Karpas-422 (cell line): ENCODE measurements at regions not wholly inside any gene's neighbourhood (a gene's known extent, or its start where the extent isn't known, plus 50 kb on each side); places are given as distances from the start of the nearest gene placed in this dataset.
"Not testable (repeated sequence)": the region's sequence is repeated elsewhere in the genome, so short reads cannot be mapped to it uniquely, and the experiment has no call there.

Experiments used
- DNase-seq: peaks from one replicate; pipeline ENCODE4 v3.0.0-alpha.2; 2015
- H2AFZ ChIP-seq: fragments of 200-600 bp; sonication (generic); 2 replicates; pipeline ENCODE4 v1.6.1; 2014; ENCODE audit warnings: antibody characterized with exemption, low read length, mixed read lengths
- H3K27ac ChIP-seq: fragments of 200-600 bp; sonication (generic); 2 replicates; pipeline ENCODE4 v1.5.1; 2014; ENCODE audit warnings: mild to moderate bottlenecking, low read length, moderate library complexity
- H3K27me3 ChIP-seq: fragments of 200-600 bp; sonication (generic); 2 replicates; pipeline ENCODE4 v1.6.1; 2014; ENCODE audit warnings: low read length, mixed read lengths
- H3K36me3 ChIP-seq: fragments of 200-600 bp; sonication (generic); 2 replicates; pipeline ENCODE4 v1.6.1; 2014; ENCODE audit warnings: low read length, mixed read lengths; ENCODE audit not compliant: insufficient read depth
- H3K4me1 ChIP-seq: fragments of 200-600 bp; sonication (generic); 2 replicates; pipeline ENCODE4 v1.6.1; 2014; ENCODE audit warnings: mild to moderate bottlenecking, low read length, mixed read lengths
- H3K4me2 ChIP-seq: fragments of 200-600 bp; sonication (generic); 2 replicates; pipeline ENCODE4 v1.6.1; 2014; ENCODE audit warnings: low read length, low read depth, mild to moderate bottlenecking; ENCODE audit not compliant: poor library complexity, severe bottlenecking
- H3K4me3 ChIP-seq: fragments of 200-600 bp; sonication (generic); 2 replicates; pipeline ENCODE4 v1.5.1; 2014; ENCODE audit warnings: mild to moderate bottlenecking, antibody characterized with exemption, low read length, mixed read lengths
- H3K79me2 ChIP-seq: fragments of 200-600 bp; sonication (generic); 2 replicates; pipeline ENCODE4 v1.6.1; 2014; ENCODE audit warnings: mild to moderate bottlenecking, low read length, mixed read lengths
- H3K9ac ChIP-seq: fragments of 200-600 bp; sonication (generic); 2 replicates; pipeline ENCODE4 v1.6.0; 2014; ENCODE audit warnings: low read length
- H3K9me2 ChIP-seq: fragments of 200-600 bp; sonication (generic), shearing (Covaris generic); replicated peaks from 2 replicates; pipeline ENCODE4 v1.6.0; 2014; ENCODE audit warnings: mild to moderate bottlenecking, low read length, moderate library complexity; ENCODE audit not compliant: insufficient read depth
- H3K9me3 ChIP-seq: fragments of 300-700, 200-600 bp; sonication (generic); 2 replicates; pipeline ENCODE4 v1.6.1; 2014; ENCODE audit warnings: low read length, mixed read lengths
- H4K20me1 ChIP-seq: fragments of 200-600 bp; sonication (generic); 2 replicates; pipeline ENCODE4 v1.6.1; 2014; ENCODE audit warnings: mild to moderate bottlenecking, antibody characterized with exemption, low read length, low read depth; ENCODE audit not compliant: insufficient read depth

DNA sequence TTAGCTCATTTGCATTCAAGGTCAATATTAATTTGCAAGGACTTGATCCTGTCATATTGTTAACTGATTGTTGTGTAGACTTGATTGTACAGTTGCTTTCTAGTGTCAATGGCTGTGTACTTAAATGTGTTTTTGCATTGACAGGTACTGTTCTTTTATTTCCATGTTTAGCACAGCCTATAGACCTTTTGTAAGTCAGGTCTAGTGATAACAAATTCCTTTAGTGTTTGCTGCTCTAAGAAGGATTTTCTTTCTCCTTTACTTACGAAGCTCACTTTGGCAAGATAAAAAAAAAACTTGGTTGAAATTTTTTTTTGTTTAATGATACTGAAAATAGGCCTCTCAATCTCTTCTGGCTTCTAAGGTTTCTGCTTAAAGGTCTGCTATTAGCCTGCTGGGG lies 942.3 kb downstream of the QKI start:
- Histone ChIP-seq H3K27me3 (no peaks in the 10 kb centered on the region), H2AFZ (no peak overlapping the region), H3K4me2 (no peak overlapping the region), H3K27ac (no peak overlapping the region), H3K4me1 (no peaks in the 10 kb centered on the region), H3K36me3 (no peaks in the 10 kb centered on the region), H3K79me2 (no peaks in the 10 kb centered on the region), H3K9me3 (peaks cover 54% of the 10 kb centered on the region), H3K9me2 (no peaks in the 10 kb centered on the region), H3K9ac (no peak overlapping the region), H4K20me1 (no peaks in the 10 kb centered on the region), H3K4me3 (no peak overlapping the region)
- DNase-seq: no peak

- no peak overlapping the region for H3K9ac ChIP-seq
- H3K4me3 ChIP-seq: no peak overlapping the region
- no peak overlapping the region for H2AFZ ChIP-seq
These were observed 932.9 kb downstream of the QKI start for GRCh38 chr6:164347455-164347854.

DNA sequence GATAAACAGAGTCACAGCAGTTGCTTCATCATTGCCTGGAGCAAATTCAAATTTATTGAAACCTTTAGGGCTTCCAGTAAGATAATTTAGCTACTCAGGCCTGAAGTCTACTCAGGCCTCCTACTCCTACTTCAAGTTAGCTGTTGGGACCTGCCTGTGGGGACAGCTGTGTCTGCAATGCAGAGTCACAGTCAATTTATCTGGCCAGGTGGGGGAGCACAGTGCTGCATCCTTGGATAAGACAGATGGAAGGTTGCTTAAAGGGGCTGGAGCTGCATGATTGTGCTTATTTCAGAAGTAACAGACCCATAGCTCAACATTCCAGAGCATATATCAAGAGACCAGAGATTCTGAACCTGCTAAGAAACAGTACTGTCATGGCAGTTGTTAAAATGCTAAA lies 932.1 kb downstream of the QKI start:
- Histone ChIP-seq H3K79me2 (no peaks in the 10 kb centered on the region), H3K9me2 (no peaks in the 10 kb centered on the region), H3K9ac (no peak overlapping the region), H3K36me3 (no peaks in the 10 kb centered on the region), H3K27ac (no peak overlapping the region), H3K9me3 (peaks cover 8% of the 10 kb centered on the region), H3K4me3 (no peak overlapping the region), H4K20me1 (no peaks in the 10 kb centered on the region), H2AFZ (no peak overlapping the region), H3K4me1 (no peaks in the 10 kb centered on the region), H3K4me2 (no peak overlapping the region), H3K27me3 (no peaks in the 10 kb centered on the region)
- no peak for DNase-seq

More at GRCh38 chr6:164347455-164347854, 932.9 kb downstream of the QKI start:
- no peak overlapping the region for H3K27ac ChIP-seq
- H4K20me1 ChIP-seq: no peaks in the 10 kb centered on the region
- H3K79me2 ChIP-seq: no peaks in the 10 kb centered on the region
- no peaks in the 10 kb centered on the region for H3K27me3 ChIP-seq
- no peaks in the 10 kb centered on the region for H3K4me1 ChIP-seq
- H3K4me2 ChIP-seq: no peak overlapping the region
- no peak for DNase-seq
- H3K36me3 ChIP-seq: no peaks in the 10 kb centered on the region
- H3K9me2 ChIP-seq: no peaks in the 10 kb centered on the region
- peaks cover 8% of the 10 kb centered on the region for H3K9me3 ChIP-seq

DNA sequence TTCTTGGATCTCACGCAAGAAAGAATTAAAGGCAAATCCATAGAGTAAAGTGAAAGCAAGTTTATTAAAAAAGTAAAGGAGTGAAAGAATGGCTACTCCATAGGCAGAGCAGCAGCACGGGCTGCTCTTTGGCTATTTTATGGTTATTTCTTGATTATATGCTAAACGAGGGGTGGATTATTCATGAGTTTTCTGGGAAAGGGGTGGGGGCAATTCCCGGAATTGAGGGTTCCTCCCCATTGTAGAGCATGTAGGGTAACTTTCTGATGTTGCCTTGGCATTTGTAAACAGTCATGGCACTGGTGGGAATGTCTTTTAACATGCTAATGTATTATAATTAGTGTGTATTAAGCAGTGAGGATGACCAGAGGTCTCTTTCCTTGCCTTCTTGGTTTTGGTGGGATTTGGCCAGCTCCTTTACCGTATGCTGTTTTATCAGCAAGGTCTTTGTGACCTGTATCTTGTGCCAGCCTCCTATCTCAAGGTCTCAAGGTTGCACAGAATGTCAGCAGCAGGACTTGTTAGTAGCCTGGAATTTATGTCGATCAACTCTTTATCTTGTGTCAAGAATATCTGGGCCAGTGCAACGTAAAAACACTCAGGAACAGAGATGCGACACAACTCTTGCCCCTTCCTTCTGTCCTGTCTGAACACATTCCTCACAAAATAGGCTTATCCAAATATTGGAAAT lies 931.4 kb downstream of the QKI start:
- no peaks in the 10 kb centered on the region for H3K79me2 ChIP-seq

GRCh38 chr6:164345327-164345726 lies 930.8 kb downstream of the QKI start:
- no peaks in the 10 kb centered on the region for H4K20me1 ChIP-seq
- peaks cover 4% of the 10 kb centered on the region for H3K9me3 ChIP-seq
- DNase-seq: no peak
- no peak overlapping the region for H3K27ac ChIP-seq
- H3K9me2 ChIP-seq: no peaks in the 10 kb centered on the region
- H2AFZ ChIP-seq: no peak overlapping the region
- no peaks in the 10 kb centered on the region for H3K79me2 ChIP-seq
- no peak overlapping the region for H3K4me2 ChIP-seq
- H3K4me1 ChIP-seq: no peaks in the 10 kb centered on the region
- H3K9ac ChIP-seq: no peak overlapping the region
- H3K27me3 ChIP-seq: no peaks in the 10 kb centered on the region
- no peak overlapping the region for H3K4me3 ChIP-seq
- H3K36me3 ChIP-seq: no peaks in the 10 kb centered on the region

More for the DNA sequence above, 931.4 kb downstream of the QKI start:
- Histone ChIP-seq H3K9me3 (peaks cover 6% of the 10 kb centered on the region), H3K27me3 (no peaks in the 10 kb centered on the region), H3K4me3 (no peak overlapping the region), H3K9ac (no peak overlapping the region), H3K9me2 (no peaks in the 10 kb centered on the region), H3K27ac (no peak overlapping the region), H3K36me3 (no peaks in the 10 kb centered on the region), H3K4me1 (no peaks in the 10 kb centered on the region), H2AFZ (no peak overlapping the region), H4K20me1 (no peaks in the 10 kb centered on the region), H3K4me2 (no peak overlapping the region)
- no peak for DNase-seq

- H3K4me3 ChIP-seq: no peak overlapping the region
- H3K4me1 ChIP-seq: no peaks in the 10 kb centered on the region
- H3K9me3 ChIP-seq: peaks cover 4% of the 10 kb centered on the region
- H3K9ac ChIP-seq: no peak overlapping the region
- H3K27me3 ChIP-seq: no peaks in the 10 kb centered on the region
- no peak for DNase-seq
- H3K36me3 ChIP-seq: no peaks in the 10 kb centered on the region
- no peaks in the 10 kb centered on the region for H4K20me1 ChIP-seq
- no peak overlapping the region for H3K4me2 ChIP-seq
- no peak overlapping the region for H3K27ac ChIP-seq
- H2AFZ ChIP-seq: no peak overlapping the region
- H3K79me2 ChIP-seq: no peaks in the 10 kb centered on the region
- H3K9me2 ChIP-seq: no peaks in the 10 kb centered on the region
These were observed 930.3 kb downstream of the QKI start for GRCh38 chr6:164344801-164345291.

- not testable (repeated sequence) for H3K4me3 ChIP-seq, H2AFZ ChIP-seq, H3K4me1 ChIP-seq, H3K27ac ChIP-seq, H3K9ac ChIP-seq, H3K4me2 ChIP-seq, H3K27me3 ChIP-seq, H4K20me1 ChIP-seq, H3K9me2 ChIP-seq, H3K36me3 ChIP-seq, H3K79me2 ChIP-seq, DNase-seq, H3K9me3 ChIP-seq
These were observed 924.9 kb downstream of the QKI start for GRCh38 chr6:164339442-164339841.

GRCh38 chr6:164337925-164338397 lies 923.4 kb downstream of the QKI start:
- Histone ChIP-seq H3K4me2 (no peak overlapping the region), H3K36me3 (no peaks in the 10 kb centered on the region), H3K4me3 (no peak overlapping the region), H3K4me1 (no peaks in the 10 kb centered on the region), H4K20me1 (no peaks in the 10 kb centered on the region), H2AFZ (no peak overlapping the region), H3K9ac (no peak overlapping the region), H3K9me2 (no peaks in the 10 kb centered on the region), H3K9me3 (peaks cover 4% of the 10 kb centered on the region; the same call in 1 of the 2 replicates), H3K27ac (no peak overlapping the region), H3K27me3 (no peaks in the 10 kb centered on the region), H3K79me2 (no peaks in the 10 kb centered on the region)
- no peak for DNase-seq
